GM18873 (cell line): ENCODE measurements at regions not wholly inside any gene's neighbourhood (a gene's known extent, or its start where the extent isn't known, plus 50 kb on each side); places are given as distances from the start of the nearest gene placed in this dataset.
"Not testable (repeated sequence)": the region's sequence is repeated elsewhere in the genome, so short reads cannot be mapped to it uniquely, and the experiment has no call there.

ENCODE experiments used
- ATAC-seq: cut with Tn5 transposase; IDR thresholded peaks from one replicate; pipeline ENCODE4 v1.9.1; 2021; ENCODE audit warnings: mild to moderate bottlenecking, moderate library complexity, moderate number of reproducible peaks; ENCODE audit not compliant: unreplicated experiment, low FRiP score

GRCh38 chr3:4139462-4140140 lies 163.6 kb upstream of the SETMAR start:
- peak; percentile 76 for ATAC-seq

- no peak for ATAC-seq
Observed at GRCh38 chr3:4140921-4141320, 162.2 kb upstream of the SETMAR start.

DNA sequence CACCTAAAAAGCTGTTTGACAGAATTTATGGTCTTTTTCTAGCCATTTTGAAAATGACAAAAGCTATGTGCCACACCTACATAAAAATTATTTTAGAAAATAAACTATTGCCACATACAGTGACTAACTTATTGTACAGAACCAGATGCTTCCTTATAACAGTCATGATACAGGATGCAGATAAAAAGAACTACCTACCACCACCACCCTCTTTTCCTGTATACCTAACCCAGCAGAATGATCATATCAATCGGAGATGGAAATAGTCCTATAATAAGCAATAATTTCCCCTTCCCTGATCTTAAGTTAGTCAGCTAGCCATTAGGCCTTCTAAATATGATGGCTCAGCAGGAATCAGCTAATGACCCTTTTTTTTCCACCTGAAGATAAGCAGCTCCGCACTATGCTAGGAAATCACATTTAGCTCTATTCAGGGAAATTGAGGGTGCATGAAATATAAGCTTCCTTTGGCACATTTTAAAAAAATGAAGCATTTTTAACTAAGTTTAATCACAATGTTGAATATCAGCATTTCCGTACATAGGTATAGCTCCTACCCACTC lies 155.5 kb upstream of the SETMAR start:
- ATAC-seq: no peak

- ATAC-seq: no peak
Observed at GRCh38 chr3:4149296-4149695, 153.9 kb upstream of the SETMAR start.

DNA sequence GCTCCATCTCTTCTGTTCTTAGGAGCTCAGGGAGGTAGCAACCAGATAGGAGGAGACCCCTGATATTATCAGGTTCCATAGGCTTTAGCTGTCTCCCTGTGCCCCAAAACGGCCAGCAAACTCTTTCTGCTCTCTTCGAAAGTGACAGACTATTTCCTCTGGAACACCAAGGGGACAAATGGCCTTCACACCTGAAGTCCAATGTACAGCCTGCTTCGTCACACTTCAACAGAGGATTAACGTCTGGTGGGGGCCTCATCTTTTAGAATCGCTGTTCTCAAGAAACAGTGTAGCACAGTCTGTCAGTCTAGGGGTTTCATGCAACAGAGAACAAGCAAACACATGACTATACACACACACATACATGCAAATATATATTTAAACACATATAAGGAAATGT lies 152.4 kb upstream of the SETMAR start:
- no peak for ATAC-seq

DNA sequence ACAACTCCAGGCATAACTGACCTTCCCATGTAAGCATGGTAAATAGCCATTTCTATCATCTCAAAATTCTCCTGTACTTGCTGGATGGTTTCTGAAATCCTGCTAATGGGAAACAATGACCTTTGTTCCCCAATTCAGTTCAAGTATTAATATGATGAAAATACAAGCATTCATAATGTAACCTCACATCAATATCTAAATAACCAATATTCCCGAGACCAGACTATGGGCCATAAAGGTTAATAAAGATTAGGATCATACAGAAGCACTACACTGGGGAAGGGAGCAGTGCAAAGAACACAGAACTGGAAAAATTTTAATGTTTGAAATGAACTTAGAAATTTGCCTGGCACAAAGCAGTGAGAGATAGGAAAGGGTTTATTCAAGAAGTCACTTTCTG lies 151.3 kb upstream of the SETMAR start:
- no peak for ATAC-seq

DNA sequence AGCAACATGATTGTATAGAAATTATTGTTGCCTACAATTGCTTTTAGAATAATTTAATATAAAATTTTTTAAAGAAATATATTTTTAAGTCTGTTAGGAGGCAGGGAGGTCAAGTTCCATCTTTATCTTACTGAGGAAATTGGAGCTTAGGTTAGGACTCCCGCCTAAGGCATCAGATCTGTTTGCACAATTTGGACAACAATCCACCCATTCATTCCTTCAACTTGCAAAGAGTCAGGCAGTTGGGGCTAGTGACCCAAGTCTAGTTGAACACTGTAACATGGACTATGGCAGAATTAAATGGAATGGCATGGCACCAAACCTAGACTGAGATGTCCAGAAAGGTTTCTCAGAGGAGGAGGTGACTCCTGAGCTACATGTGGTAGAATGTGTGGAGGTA lies 149.4 kb upstream of the SETMAR start:
- ATAC-seq: no peak

DNA sequence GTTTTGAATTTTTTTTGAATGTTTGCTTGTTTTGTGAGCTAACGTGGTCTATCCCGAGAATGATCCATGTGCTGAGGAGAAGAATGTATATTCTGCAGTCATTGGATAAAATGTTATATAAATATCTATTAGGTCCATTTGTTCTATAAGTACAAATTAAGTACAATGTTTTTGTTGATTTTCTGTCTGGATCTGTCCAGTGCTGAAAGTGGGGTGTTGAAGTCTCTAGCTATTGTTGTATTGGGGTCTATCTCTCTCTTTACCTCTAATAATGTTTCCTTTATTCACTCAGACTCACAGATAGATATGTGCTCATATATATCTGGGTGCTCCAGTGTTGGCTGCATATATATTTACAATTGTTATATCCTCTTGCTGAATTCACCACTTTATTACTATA lies 144.8 kb upstream of the SETMAR start:
- ATAC-seq: no peak

DNA sequence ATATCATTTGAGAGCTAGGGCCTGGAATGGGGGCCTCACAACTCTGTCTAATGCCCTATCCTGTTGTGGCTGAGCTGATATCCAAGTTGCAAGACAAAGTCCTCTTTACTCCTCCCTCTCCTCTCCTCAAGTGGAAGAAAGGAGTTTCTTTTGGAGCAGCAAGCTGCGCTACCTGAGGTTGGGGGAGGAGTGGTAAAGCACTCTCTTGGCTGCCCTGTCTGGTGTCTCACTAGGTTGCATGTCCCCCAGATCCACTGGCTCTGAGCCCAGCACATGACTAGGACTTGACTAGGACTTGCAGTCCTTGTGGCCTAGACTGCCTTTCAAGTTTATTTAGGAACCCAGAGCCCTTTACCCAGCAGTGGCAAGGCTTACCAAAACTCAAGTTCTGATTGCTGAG lies 141.1 kb upstream of the SETMAR start:
- no peak for ATAC-seq

DNA sequence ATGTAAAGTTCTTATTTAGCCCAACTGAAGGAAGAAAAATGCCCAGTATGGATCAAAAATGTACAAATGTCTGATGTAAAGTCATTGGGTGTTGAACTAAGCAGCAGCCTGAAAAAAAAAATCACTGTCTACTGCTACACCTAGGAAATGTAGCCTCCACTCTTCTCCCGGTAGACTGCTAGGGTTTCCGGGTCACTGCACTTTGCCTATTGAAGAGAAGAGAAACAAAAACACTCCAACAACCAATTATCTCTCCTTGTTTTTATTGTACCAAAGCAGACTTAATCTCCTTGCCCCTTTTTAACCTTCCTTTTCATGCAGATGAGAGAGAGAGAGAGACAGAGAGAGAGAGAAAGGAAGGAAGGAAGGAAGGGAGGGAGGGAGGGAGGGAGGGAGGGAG lies 140.2 kb upstream of the SETMAR start:
- no peak for ATAC-seq

- ATAC-seq: no peak
Observed at GRCh38 chr3:4166540-4166939, 136.6 kb upstream of the SETMAR start.

DNA sequence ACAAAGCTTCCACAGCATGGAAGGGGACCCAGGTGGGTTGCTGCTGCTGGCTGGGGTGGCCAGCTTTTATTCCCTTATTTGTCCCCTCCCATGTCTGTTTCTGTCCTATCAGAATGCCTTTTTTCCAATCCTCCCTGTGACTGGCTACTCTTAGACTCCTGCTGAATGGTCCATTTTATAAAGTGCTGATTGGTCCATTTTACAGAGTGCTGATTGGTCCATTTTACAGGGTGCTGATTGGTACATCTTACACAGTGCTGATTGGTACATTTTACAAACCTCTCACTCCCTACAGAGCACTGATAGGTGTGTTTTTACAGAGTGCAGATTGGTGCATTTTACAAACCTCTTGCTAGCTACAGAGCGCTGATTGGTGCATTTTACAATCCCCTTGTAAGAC lies 135.9 kb upstream of the SETMAR start:
- ATAC-seq: not testable (repeated sequence)

DNA sequence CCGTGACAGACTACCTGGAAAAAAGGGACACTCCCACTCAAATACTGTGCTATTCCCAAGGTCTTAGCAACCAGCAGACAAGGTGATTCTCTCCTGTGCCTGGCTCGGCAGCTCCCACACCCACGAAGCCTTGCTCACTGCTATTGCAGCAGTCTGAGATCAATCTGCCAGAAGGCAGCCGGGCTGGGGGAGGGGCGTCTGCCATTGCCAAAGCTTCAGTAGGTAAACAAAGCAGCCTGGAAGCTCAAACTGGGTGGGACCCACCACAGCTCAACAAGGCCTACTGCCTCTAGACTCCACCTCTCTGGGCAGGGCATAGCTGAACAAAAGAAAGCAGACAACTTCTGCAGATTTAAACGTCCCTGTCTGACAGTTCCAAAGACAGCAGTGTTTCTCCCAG lies 128.4 kb upstream of the SETMAR start:
- no peak for ATAC-seq

DNA sequence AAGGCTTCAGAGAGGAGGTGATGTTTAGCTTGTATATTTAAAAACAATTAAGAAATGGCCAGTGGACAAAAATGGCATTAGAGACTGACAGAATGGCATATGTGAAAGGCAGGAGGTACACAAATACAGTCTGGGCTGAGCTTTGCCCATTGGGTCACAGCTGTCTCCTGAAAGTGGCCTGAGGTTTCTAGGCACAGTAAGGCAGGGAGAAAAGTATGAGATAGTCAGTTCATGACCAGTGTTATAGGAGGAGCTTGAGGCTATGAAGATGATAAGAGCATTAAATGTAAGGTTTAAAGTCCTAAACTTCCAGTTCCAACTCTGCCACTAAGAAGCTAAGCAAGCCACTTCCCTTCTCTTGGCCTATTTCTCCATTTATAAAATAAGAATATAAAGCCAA lies 111.2 kb upstream of the SETMAR start:
- no peak for ATAC-seq

- no peak for ATAC-seq
Observed at GRCh38 chr3:4195006-4195405, 108.2 kb upstream of the SETMAR start.

- ATAC-seq: no peak
Observed at GRCh38 chr3:4196506-4197147, 106.5 kb upstream of the SETMAR start.

- ATAC-seq: no peak
Observed at GRCh38 chr3:4197670-4198069, 105.5 kb upstream of the SETMAR start.

DNA sequence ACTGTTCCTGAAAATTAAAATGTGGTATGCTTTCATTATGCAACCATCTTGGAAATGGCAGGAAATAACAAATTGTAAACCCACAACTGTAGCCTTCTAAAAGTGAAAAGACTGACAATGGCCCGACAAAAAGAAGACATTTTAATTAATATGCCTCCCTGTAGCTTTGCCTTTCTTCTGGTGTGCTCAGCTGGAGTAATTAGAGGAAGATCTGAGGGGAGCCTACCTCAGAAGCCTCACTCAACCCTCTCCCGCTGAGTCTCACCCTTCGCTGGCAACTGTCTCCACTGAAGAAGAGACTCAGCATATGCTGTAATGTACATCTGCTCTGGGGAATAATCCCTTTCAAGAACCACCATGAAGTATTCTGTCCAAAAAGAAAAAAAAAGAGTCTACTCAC lies 104.7 kb upstream of the SETMAR start:
- ATAC-seq: no peak

DNA sequence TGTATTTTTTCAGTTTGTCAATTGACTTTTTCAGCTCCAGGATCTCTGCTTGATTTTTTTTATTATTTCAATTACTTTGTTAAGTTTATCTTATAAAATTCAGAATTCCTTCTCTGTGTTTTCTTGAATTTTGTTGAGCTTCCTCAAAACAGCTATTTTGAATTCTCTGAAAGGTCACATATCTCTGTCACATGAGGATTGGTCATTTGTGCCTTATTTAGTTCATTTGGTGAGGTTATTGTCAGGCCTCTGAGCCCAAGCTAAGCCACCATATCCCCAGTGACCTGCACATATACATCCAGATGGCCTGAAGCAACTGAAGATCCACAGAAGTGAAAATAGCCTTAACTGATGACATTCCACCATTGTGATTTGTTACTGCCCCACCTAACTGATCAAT lies 98.4 kb upstream of the SETMAR start:
- not testable (repeated sequence) for ATAC-seq

DNA sequence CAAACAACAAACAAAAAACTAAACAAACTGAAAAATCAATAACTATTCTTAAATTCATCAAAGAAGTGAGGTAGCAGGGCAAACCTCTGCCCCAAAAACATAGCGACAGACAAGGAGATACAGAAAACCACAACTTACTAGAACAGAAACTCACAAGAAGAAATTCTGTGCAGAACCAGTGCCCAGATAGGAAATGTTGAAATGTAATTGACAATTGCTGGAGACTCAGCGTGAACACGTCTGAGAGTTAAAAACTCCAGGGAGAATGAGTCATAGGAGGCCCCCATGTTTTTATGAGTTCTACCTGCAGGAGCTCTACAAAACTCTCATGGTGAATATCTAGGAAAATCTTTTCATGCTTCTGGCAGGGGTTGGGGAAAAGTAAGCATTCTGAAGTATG lies 95.5 kb upstream of the SETMAR start:
- ATAC-seq: no peak

DNA sequence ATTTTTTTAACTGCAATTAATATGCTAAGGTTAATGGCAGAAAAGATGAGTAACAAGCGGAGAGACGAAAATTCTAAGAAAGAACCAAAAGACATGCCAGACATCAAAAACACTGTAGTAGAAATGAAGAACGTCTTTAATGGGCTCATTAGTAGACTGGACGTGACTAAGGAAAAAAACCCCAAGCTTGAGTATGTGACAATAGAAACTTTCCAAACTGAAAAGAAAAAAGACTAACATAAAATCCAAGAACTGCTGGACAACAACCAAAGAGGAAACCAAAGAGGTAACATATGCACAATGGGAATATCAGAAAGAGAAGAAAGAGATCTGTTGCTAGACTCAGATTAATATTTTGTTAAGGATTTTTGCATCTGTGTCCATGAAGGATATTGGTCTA lies 94.6 kb upstream of the SETMAR start:
- no peak for ATAC-seq

- ATAC-seq: no peak
Observed at GRCh38 chr3:4211610-4212009, 91.6 kb upstream of the SETMAR start.
